Panc1 (cell line): ENCODE measurements at regions not wholly inside any gene's neighbourhood (a gene's known extent, or its start where the extent isn't known, plus 50 kb on each side); places are given as distances from the start of the nearest gene placed in this dataset.

Experiments used
- ATAC-seq: fragments of 200-7000 bp; cut with Tn5 transposase; 2 replicates; pipeline ENCODE4 v1.9.1; 2020; ENCODE audit warnings: mild to moderate bottlenecking, moderate library complexity
- BruUV-seq: library from RNA; stranded (reverse); fragments of 400-500 nt; replicated peaks from 2 replicates; lab custom pipeline; 2021; lab: Mats Ljungman, UMichigan
- CTCF ChIA-PET: fragments of 300-600 bp; sonication (Branson Sonifier 250); formaldehyde crosslinking; loops from one replicate; lab custom pipeline; 2022; ENCODE audit warnings: antibody characterized with exemption; lab: Charles Lee
- POLR2A ChIA-PET: fragments of 300-600 bp; sonication (Branson Sonifier 250); formaldehyde crosslinking; loops from one replicate; lab custom pipeline; 2022; ENCODE audit warnings: antibody characterized with exemption; lab: Charles Lee
- DNase-seq: peaks from one replicate; pipeline ENCODE4 v3.0.0-alpha.2; 2010; ENCODE audit warnings: low read depth, low spot score
- H3K27ac ChIP-seq: 2 replicates; pipeline ENCODE4 v1.5.1; 2011; ENCODE audit warnings: mild to moderate bottlenecking, low read length, inconsistent platforms
- H3K27me3 ChIP-seq: fragments of 200-500 bp; sonication (Bioruptor generic); 2 replicates; pipeline ENCODE4 v1.6.0; 2014; ENCODE audit warnings: low read length, inconsistent platforms; ENCODE audit not compliant: control insufficient read depth, insufficient read depth
- H3K36me3 ChIP-seq: fragments of 200-500 bp; sonication (Bioruptor generic); 2 replicates; pipeline ENCODE4 v1.5.1; 2014; ENCODE audit warnings: inconsistent platforms, mild to moderate bottlenecking, low read length, moderate library complexity; ENCODE audit not compliant: control insufficient read depth, insufficient read depth
- H3K4me1 ChIP-seq: 2 replicates; pipeline ENCODE4 v1.5.1; 2011; ENCODE audit warnings: inconsistent platforms, mild to moderate bottlenecking, low read length, moderate library complexity; ENCODE audit not compliant: control insufficient read depth, insufficient read depth
- H3K4me3 ChIP-seq, 2 experiments: 2 replicates each; pipeline ENCODE4 v1.5.1; 2011 to 2012; ENCODE audit warnings: low read depth in 2 of 2, low read length in 2 of 2, mild to moderate bottlenecking in 2 of 2, inconsistent platforms in 1 of 2, moderate library complexity in 1 of 2
- H3K9me3 ChIP-seq: fragments of 200-500 bp; sonication (Bioruptor generic); 2 replicates; pipeline ENCODE4 v1.5.1; 2014; ENCODE audit warnings: low read depth, mild to moderate bottlenecking, inconsistent platforms, low read length, moderate library complexity; ENCODE audit not compliant: control insufficient read depth, insufficient read depth
- CTCF ChIP-seq: fragments of 450-650 bp; IDR thresholded peaks from 2 replicates; pipeline ENCODE4 v1.5.1; 2017; ENCODE audit warnings: mild to moderate bottlenecking
- POLR2AphosphoS5 ChIP-seq: IDR thresholded peaks from 2 replicates; pipeline ENCODE4 v1.6.1; 2012; ENCODE audit warnings: mild to moderate bottlenecking, low read depth, low read length, moderate library complexity
- REST ChIP-seq, 2 experiments: IDR thresholded peaks; 2 replicates each; pipeline ENCODE4 v1.6.1; 2011 to 2012; ENCODE audit warnings: low read depth in 2 of 2, control low read depth in 1 of 2, low read length in 1 of 2, mild to moderate bottlenecking in 1 of 2, moderate library complexity in 1 of 2; ENCODE audit not compliant: insufficient read depth in 1 of 2
- SIN3A ChIP-seq: IDR thresholded peaks from 2 replicates; pipeline ENCODE4 v1.6.1; 2012; ENCODE audit warnings: low read depth, mild to moderate bottlenecking, low read length, moderate library complexity, borderline replicate concordance; ENCODE audit not compliant: insufficient read depth
- TCF7L2 ChIP-seq: IDR thresholded peaks from 2 replicates; pipeline ENCODE4 v1.6.1; 2011; ENCODE audit warnings: mild to moderate bottlenecking, low read depth, low read length, inconsistent platforms
- in situ Hi-C: cut with HindIII; loops from 2 replicates; pipeline ENCODE4 v1.10.0; 2016; ENCODE audit warnings: low sequenced_read_pairs, low pct_unique_long_range_greater_than_20kb
- intact Hi-C: fragments of 100-400 bp; cut with micrococcal nuclease; formaldehyde crosslinking; loops from one replicate; pipeline ENCODE4 v1.10.0; 2022; ENCODE audit not compliant: unreplicated experiment

GRCh38 chr3:158882445-158882844, 80.6 kb downstream of the MFSD1 start:
- ATAC-seq (no peak), DNase-seq (no peak)
- H3K4me3 ChIP-seq: no peak overlapping the region
- no TSS peak for BruUV-seq
- POLR2A ChIA-PET: no interaction called here
- no peak overlapping the region for H3K27ac ChIP-seq
- intact Hi-C loops: no loop called here
- no peaks in the 10 kb centered on the region for H3K4me1 ChIP-seq
- no peak for TF ChIP-seq TCF7L2
- TF ChIP-seq CTCF: no peak
- TF ChIP-seq POLR2AphosphoS5: no peak
- no peak for TF ChIP-seq SIN3A
- TF ChIP-seq REST (IDR thresholded peaks at IDR 0.05; ENCODE audit: insufficient read depth in 1 of 2, low read depth in 2 of 2, low read length in 1 of 2): no peak
- H3K27me3 ChIP-seq: 0 out of 2 replicates have a peak, but pooled peaks cover 2% of the 10 kb centered on the region
- H3K36me3 ChIP-seq: no peaks in the 10 kb centered on the region
- CTCF ChIA-PET: no interaction called here
- H3K9me3 ChIP-seq: no peaks in the 10 kb centered on the region
- in situ Hi-C loops: no loop called here

GRCh38 chr3:158896729-158897128, 94.9 kb downstream of the MFSD1 start:
- Histone ChIP-seq H3K4me1 (no peaks in the 10 kb centered on the region), H3K36me3 (no peaks in the 10 kb centered on the region), H3K27me3 (peaks cover 3% of the 10 kb centered on the region; the same call in 1 of the 2 replicates), H3K9me3 (no peaks in the 10 kb centered on the region), H3K27ac (no peak overlapping the region), H3K4me3 (no peak overlapping the region)
- ATAC-seq: no peak
- TF ChIP-seq POLR2AphosphoS5: no peak
- TF ChIP-seq REST (IDR thresholded peaks at IDR 0.05; ENCODE audit: insufficient read depth in 1 of 2, low read depth in 2 of 2, low read length in 1 of 2): no peak
- no peak for TF ChIP-seq SIN3A
- no peak for TF ChIP-seq TCF7L2
- no peak for TF ChIP-seq CTCF
- no peak for DNase-seq
- intact Hi-C loops: no loop called here
- ChIA-PET POLR2A (no interaction called here), CTCF (no interaction called here)
- in situ Hi-C loops: no loop called here
- BruUV-seq: no TSS peak
